Prostate gland (tissue), 2 donors: ENCODE measurements at regions not wholly inside any gene's neighbourhood (a gene's known extent, or its start where the extent isn't known, plus 50 kb on each side); places are given as distances from the start of the nearest gene placed in this dataset.

Experiments used
- CTCF ChIP-seq, 4 experiments: fragments of 200-600 bp in 2 of 4; fragments of 450-650 bp in 2 of 4; sonication (generic) in 2 of 4; IDR thresholded peaks; 1 replicate in 3 of 4; 2 replicates in 1 of 4; pipeline ENCODE4 v1.5.1; 2016 to 2019; ENCODE audit warnings: antibody characterized with exemption in 4 of 4, mild to moderate bottlenecking in 2 of 4, moderate library complexity in 2 of 4
- POLR2A ChIP-seq: fragments of 450-650 bp; IDR thresholded peaks from one replicate; pipeline ENCODE4 v1.6.1; 2016; ENCODE audit warnings: antibody characterized with exemption, mild to moderate bottlenecking
- POLR2AphosphoS5 ChIP-seq: sonication (generic); formaldehyde crosslinking; IDR thresholded peaks from one replicate; pipeline ENCODE4 v1.6.1; 2017; ENCODE audit warnings: antibody characterized with exemption

GRCh38 chr11:23179609-23180008 is 319.3 kb upstream of the CCDC179 start:
- TF ChIP-seq CTCF (IDR thresholded peaks at IDR 0.05) (no peak), POLR2AphosphoS5 (no peak), POLR2A (no peak)
